ENCODE measurements at regions not wholly inside any gene's neighbourhood (a gene's known extent, or its start where the extent isn't known, plus 50 kb on each side); places are given as distances from the start of the nearest gene placed in this dataset.

GRCh38 chr13:33934951-33935371 lies 117.0 kb downstream of the RFC3 start:
- Histone ChIP-seq H3K4me3 (ENCODE audit: insufficient read depth, low read depth, low read length) (no peak overlapping the region), H2AK5ac (ENCODE audit: low read depth, low read length) (no peak overlapping the region), H2BK5ac (ENCODE audit: low read depth, low read length, poor library complexity, severe bottlenecking) (no peak overlapping the region), H4K91ac (ENCODE audit: insufficient read depth, low read depth, low read length) (no peak overlapping the region), H4K20me1 (ENCODE audit: insufficient read depth, low read length) (no peaks in the 10 kb centered on the region), H2AFZ (replicated peaks; ENCODE audit: low read length, poor library complexity) (no peak overlapping the region), H3K4me2 (ENCODE audit: low read depth, low read length) (no peak overlapping the region), H2BK15ac (ENCODE audit: low read depth, low read length) (no peak overlapping the region), H3K4me1 (ENCODE audit: control insufficient read depth, insufficient read depth, low read length) (no peaks in the 10 kb centered on the region), H4K5ac (ENCODE audit: low read depth, low read length) (no peak overlapping the region), H4K8ac (ENCODE audit: low read depth in 2 of 2, low read length in 2 of 2) (no peak overlapping the region), H2AK9ac (replicated peaks; ENCODE audit: low read depth, low read length, poor library complexity) (no peak overlapping the region), H3K27ac (ENCODE audit: insufficient read depth, low read length) (no peak overlapping the region), H3K79me1 (ENCODE audit: low read depth in 1 of 2, low read length in 2 of 2) (no peaks in the 10 kb centered on the region), H3K9ac (ENCODE audit: low read depth, low read length) (no peak overlapping the region), H3K36me3 (ENCODE audit: control insufficient read depth, insufficient read depth, low read length) (no peaks in the 10 kb centered on the region), H2BK20ac (ENCODE audit: low read depth, low read length) (no peak overlapping the region), H3K9me1 (ENCODE audit: insufficient read depth, low read length) (peaks cover 3% of the 10 kb centered on the region; the same call in 1 of the 2 replicates), H3K14ac (replicated peaks; ENCODE audit: low read depth, low read length) (no peak overlapping the region), H3K4ac (ENCODE audit: low read depth, low read length) (no peak overlapping the region), H3K27me3 (ENCODE audit: control insufficient read depth, insufficient read depth, low read length) (no peaks in the 10 kb centered on the region), H2BK120ac (ENCODE audit: low read depth, low read length) (no peak overlapping the region), H3K9me3 (ENCODE audit: control insufficient read depth, insufficient read depth, low read length) (no peaks in the 10 kb centered on the region), H3K56ac (ENCODE audit: extremely low read depth, insufficient read depth, low read length) (no peak overlapping the region), H3K18ac (ENCODE audit: low read depth, low read length) (no peak overlapping the region), H3K23ac (ENCODE audit: low read depth, low read length) (no peak overlapping the region)
- DNase-seq (no peak), ATAC-seq (ENCODE audit: low read depth) (no peak)
- CTCF ChIA-PET: interaction anchor here (0.5 kb wide), 1 partner anchor 255 kb away, joined by 5 read pairs; no protein-coding TSS in a partner anchor
- TF ChIP-seq CEBPB (IDR thresholded peaks at IDR 0.05; ENCODE audit: low read depth, low read length) (no peak), RAD21 (IDR thresholded peaks at IDR 0.05; ENCODE audit: low read length) (no peak), BHLHE40 (IDR thresholded peaks at IDR 0.05; ENCODE audit: low read depth, low read length) (no peak), CTCF (conservative IDR thresholded peaks at IDR 0.05; ENCODE audit: low read depth, low read length) (no peak), FOS (IDR thresholded peaks at IDR 0.05; ENCODE audit: low read depth, low read length) (no peak)
- POLR2A ChIA-PET (ENCODE audit: unreplicated experiment): no interaction called here
- intact Hi-C loops (cut with micrococcal nuclease) (loop anchor here (10.0 kb wide), 2 partner anchors 630 to 1010 kb away; partner anchors contain the start of gene NBEA), dilution Hi-C loops (cut with HindIII; ENCODE audit: low sequenced_read_pairs, unreplicated experiment) (no loop called here), in situ Hi-C loops (cut with MboI; ENCODE audit: low sequenced_read_pairs) (loop anchor here (5.0 kb wide), 1 partner anchor 1222 kb away; no protein-coding TSS in a partner anchor)
- BruUV-seq (replicated peaks): no TSS peak

All from IMR-90 (cell line).